Kidney capillary endothelial cell (primary cell): ENCODE measurements at regions not wholly inside any gene's neighbourhood (a gene's known extent, or its start where the extent isn't known, plus 50 kb on each side); places are given as distances from the start of the nearest gene placed in this dataset.

Experiments used
- DNase-seq: peaks from one replicate; pipeline ENCODE4 v3.0.0-alpha.2; 2018; ENCODE audit warnings: low spot score

GRCh38 chr18:56380685-56381084, 257.7 kb downstream of the TXNL1 start:
- no peak for DNase-seq

- DNase-seq: no peak
Observed at GRCh38 chr18:56379256-56379655, 259.1 kb downstream of the TXNL1 start.

DNA sequence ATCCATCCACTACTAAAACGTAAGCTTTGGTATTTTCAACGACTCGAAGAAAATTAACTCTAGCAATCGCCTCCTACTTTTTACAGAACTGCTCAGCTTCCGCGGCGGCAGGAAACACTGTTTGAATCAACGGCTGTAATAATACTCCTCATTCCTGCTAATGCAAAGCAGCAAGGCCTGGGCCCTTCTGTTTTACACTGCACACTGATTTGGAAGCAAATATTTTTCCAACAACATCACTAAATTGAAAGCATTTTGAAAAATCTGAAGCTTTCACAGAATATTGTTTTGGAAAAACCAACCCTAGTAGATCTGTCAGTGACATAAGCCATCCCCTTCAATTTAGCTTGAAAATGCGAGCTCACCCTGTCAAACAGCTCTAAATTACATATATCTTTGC, 261.2 kb downstream of the TXNL1 start:
- no peak for DNase-seq

DNA sequence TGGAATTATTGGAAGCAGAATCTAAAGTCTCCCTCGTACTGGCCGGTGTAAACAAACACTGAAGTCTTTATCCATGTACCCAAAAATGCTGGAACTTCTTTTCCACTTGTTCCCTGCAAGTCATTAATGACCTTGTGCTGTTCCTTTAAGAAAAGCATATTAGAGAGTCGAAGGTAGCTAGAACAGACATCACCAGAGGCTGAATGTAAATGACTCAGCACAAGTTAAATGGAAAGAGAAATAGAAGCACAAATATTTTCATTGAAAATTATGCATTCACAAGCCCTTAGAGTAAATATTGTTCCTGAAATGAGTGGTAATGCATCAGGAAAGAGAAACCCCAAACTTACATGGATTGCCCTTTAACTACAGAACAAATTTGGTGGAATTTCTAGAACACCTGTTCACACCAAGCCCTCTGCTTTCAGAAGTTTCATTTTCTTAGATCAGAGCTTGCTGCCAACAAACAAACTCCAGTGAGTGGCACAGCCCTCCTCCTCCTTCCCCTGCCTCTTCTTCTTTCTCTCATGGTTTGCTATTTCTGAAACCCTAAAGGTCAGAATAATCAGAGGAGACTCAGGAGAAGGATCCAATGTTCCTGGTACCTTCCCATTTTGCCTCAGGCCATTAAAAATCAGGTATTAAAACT, 264.3 kb downstream of the TXNL1 start:
- DNase-seq: no peak

- no peak for DNase-seq
Observed at GRCh38 chr18:56373601-56374000, 264.8 kb downstream of the TXNL1 start.

- no peak for DNase-seq
Observed at GRCh38 chr18:56368066-56368465, 270.3 kb downstream of the TXNL1 start.

DNA sequence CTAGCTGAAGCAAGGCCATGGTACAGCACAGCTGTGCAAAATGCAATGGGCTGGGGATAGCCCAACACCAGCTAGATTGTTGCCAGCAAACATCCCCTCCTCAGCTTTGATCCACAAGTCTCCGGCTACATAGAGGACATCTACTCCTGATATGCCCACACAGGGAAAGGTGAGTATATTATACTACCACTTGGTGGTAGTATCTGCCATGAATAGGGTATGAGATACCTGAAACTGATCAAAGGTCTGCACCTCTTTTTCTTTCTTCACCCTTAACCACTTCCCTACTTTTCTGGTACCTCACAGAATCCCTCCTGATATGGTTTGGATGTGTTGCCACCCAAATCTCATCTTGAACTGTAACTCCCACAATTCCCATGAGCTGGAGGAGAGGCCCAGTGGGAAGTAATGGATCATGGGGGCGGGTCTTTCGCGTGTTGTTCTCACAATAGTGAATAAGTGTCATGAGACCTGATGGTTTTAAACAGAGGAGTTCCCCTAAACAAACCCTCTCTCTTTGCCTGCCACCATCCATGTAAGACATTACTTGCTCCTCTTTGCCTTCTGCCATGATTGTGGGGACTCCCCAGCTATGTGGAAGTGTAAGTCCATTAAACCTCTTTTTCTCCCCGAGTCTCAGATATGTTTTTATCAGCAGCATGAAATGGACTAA, 279.6 kb downstream of the TXNL1 start:
- no peak for DNase-seq

- no peak for DNase-seq
Observed at GRCh38 chr18:56353663-56354260, 284.6 kb downstream of the TXNL1 start.

DNA sequence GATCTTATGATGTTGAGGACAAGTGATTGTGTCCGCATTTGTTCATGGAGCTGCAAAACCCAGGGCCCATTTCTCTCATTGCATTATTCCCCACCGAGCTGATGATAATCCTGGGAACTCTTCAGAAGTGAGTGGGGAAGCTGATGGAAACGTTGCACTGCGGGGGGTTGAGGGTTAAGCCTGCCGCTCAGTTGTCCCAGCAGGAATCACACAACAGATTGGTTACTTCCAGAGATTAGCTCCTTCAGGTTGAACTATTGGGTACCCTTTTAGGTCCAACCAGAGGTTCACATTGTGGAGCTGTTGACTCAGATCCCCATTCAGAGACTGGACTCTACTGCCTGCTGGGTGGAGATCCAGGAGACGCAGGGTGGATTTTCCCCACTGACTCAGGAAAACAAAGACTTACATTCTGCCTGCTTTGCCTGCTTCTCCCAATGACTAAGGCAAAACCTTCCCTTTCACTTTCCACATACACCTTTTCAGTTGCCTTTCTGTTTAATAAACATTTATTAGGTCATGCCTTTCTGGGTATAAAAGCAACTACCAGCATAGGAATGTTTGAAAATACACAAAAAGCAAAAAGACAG, 286.4 kb downstream of the TXNL1 start:
- DNase-seq: no peak

DNA sequence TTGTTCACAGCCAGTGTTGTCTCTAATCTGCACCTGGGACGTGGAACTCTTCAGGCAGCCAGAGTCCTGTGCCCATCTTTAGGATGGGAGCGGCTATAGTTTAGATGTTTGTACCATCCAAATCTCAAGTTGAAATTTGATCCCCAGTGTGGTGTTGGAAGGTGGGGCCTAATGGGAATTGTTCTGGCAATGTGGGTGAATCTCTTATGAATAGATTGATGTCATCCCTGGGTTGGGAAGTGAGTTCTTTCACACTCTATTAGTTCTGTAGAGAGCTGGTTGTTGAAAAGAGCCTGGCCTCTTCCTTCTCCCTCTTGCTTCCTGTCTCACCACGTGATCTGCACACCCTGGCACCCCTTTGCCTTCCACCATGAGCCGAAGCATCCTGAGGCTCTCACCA, 300.9 kb downstream of the TXNL1 start:
- DNase-seq: no peak

DNA sequence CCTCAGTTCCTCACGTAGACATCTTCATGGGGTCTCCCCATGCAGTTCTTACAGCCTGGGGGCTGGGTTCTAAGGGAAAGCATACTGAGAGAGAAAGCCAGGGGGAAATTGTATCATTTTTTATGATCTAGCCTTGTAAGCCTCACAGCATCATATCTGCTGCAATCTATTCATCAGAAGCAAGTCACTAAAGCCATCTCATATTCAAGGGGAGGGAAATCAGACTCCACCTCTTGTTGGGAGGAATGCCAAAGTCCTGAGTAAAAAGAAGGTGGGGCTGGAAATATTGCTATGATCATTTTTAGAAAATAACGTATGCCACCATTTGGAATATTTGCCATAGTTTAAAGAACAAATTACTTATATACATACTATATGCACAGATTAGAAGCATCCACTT, 304.6 kb downstream of the TXNL1 start:
- DNase-seq: no peak

- no peak for DNase-seq
Observed at GRCh38 chr18:56333146-56333545, 305.2 kb downstream of the TXNL1 start.

DNA sequence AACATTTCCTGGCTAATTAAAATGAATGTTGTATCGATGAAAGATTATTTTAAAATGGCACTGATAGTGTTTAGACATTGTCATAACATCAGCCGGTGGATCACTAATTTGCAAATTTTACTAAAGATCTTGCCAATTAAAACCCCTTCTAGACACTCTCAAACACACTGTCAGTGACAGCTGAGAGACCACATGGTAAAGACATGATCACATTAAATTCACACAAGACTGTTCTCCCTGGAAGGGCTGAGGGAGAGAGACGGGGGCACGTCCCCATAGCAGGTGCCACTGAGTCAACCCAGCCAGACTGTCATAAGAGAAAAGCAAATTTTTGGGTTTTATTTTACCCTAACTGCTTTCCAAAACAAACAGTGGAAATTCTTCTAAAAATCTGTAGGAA, 306.0 kb downstream of the TXNL1 start:
- DNase-seq: no peak

- DNase-seq: no peak
Observed at GRCh38 chr18:56330366-56331110, 307.9 kb downstream of the TXNL1 start.

DNA sequence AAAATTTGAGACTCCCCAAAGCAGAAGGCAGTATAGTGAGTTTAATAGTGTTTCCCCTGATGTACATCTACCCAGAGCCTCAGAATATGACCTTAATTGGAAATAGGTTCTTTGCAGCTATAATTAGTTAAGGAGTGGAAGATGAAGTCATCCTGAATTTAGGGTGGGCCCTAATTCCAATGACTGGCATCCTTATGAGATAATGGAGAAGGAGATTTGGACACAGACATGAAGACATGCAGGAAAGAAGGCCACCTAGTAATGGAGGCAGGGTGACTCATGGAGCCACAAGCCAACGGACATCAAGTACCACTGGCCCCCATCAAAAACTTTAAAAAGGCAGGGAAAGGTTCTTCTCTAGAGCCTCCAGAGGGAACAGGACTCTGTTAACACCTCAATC, 308.9 kb downstream of the TXNL1 start:
- no peak for DNase-seq

DNA sequence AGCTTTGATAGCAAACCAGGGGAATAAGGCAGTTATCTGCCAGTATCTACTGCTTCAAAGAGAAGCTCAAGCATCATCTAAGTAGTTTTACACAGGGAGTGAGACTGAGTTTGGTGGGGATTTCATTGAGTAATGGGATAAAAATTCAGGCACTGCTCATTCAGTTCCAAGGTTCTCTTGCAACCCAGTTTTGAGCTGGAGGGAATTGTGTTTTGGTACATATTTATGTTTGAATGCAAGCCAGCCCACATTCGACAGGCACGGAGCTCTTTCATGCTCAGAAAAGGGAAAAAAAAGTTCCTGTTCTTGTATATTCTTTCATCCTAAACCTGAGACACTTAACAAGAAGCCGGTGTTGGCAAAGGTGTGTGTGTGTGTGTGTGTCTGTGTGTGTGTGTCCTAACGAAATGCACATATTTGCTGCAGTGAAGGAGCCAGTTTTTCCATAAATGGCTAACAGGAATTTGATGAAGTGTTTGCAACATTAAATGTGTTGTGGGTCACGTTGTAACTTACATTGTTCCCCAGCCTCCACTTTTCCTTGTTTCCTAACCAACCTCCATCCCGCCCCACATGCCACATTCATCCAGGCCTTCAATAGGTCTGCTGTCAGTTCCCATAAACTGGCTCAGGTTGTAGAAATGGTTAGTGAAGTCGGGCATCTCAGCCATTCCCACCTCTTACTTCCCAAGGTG, 311.1 kb downstream of the TXNL1 start:
- DNase-seq: no peak

DNA sequence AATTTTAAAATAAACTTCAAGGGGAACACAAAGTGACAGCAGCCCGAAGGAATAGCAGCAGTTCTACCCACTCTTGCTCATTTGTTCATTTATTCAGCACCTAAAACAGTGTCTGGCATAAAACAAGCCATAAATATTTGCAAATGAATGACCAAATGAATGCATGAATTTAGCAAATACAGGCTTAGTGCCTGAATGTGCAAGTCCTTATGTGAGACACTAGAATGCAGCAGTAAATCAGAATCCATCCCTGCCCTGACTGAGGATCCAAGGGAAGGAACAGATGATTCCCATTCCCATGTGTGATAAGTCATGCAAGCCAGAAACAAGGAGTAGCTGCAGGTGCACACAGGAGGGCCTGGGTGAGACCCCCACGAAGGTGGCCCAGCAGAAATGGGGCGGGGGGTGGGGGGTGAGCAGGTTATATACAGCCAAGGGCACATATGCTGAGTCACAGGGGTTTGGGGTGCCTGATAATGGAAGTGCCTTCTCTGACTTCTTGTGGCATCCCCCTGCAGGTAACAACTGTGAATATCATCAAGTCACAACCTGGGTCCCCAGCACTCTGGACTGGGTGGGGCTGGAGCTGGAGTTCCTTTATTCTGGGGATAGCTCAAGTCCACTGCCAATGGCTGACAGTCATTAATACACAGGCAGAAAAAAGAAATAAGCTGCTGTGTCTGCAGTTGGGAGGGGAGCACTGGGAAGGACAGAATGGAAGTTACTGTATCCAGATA, 311.9 kb downstream of the TXNL1 start:
- no peak for DNase-seq

DNA sequence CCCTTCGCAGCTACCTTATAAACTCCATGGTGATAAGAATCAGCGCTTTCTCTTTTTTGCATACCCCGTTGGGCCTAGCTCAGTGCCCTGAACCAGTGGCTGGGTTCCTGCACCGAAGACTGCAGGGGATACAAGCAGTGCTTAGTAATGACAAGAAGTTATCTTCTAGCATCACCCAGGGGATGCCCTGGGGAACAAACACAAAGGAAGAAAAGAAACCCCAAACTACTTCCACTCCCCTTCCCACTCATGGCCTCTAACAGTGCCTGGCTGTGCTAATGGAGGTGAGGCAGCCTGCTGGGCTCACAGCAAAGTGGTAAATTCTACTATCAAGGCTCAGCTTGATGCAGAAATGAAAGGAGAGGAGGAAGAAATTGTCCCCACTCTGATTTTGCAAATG, 314.7 kb downstream of the TXNL1 start:
- no peak for DNase-seq

- DNase-seq: no peak
Observed at GRCh38 chr18:56322406-56322805, 316.0 kb downstream of the TXNL1 start.

DNA sequence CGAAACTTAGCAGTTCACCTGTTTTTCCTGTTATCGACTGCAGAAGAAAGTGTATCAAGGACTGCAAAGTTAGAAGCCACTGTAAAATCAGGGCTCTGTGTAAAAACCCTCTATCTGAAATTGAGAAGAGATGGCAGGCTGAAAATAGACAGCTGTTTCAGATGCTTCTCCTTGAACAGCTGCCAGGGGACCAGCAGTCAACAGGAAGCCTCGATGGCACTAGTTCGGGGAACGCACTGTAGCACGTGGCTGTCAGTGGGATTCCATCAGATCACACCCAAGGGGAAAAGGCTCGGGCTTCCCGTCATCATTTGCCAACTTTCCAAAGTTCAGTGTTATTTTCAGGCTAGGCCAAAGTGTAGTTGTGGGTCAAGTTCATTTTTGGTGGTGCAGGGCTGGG, 316.9 kb downstream of the TXNL1 start:
- no peak for DNase-seq

GRCh38 chr18:56319953-56320352, 318.4 kb downstream of the TXNL1 start:
- DNase-seq: no peak
